ENCODE measurements at regions not wholly inside any gene's neighbourhood (a gene's known extent, or its start where the extent isn't known, plus 50 kb on each side); places are given as distances from the start of the nearest gene placed in this dataset.

GRCh38 chr2:200733713-200734198 is 78.0 kb upstream of the BZW1 start:
- Mint-ChIP-seq H3K9me3 (ENCODE audit: low read depth) (no peaks in the 10 kb centered on the region), H3K4me1 (ENCODE audit: low read depth) (peaks cover 14% of the 10 kb centered on the region), H3K36me3 (ENCODE audit: insufficient read depth) (no peaks in the 10 kb centered on the region), H3K27ac (no peak overlapping the region), H3K4me3 (ENCODE audit: low read depth) (no peak overlapping the region), H3K27me3 (peaks cover 11% of the 10 kb centered on the region)
- TF ChIP-seq, protein P1, sequence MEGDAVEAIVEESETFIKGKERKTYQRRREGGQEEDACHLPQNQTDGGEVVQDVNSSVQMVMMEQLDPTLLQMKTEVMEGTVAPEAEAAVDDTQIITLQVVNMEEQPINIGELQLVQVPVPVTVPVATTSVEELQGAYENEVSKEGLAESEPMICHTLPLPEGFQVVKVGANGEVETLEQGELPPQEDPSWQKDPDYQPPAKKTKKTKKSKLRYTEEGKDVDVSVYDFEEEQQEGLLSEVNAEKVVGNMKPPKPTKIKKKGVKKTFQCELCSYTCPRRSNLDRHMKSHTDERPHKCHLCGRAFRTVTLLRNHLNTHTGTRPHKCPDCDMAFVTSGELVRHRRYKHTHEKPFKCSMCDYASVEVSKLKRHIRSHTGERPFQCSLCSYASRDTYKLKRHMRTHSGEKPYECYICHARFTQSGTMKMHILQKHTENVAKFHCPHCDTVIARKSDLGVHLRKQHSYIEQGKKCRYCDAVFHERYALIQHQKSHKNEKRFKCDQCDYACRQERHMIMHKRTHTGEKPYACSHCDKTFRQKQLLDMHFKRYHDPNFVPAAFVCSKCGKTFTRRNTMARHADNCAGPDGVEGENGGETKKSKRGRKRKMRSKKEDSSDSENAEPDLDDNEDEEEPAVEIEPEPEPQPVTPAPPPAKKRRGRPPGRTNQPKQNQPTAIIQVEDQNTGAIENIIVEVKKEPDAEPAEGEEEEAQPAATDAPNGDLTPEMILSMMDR (IDR thresholded peaks at IDR 0.05; ENCODE audit: unreplicated experiment) = no peak
- DNase-seq (ENCODE audit: low spot score, unreplicated experiment) = no peak

GRCh38 chr2:200735061-200735460 is 76.6 kb upstream of the BZW1 start:
- TF ChIP-seq, protein P1 (IDR thresholded peaks at IDR 0.05; ENCODE audit: unreplicated experiment) = no peak
- Mint-ChIP-seq H3K27me3 (peaks cover 14% of the 10 kb centered on the region), H3K4me1 (ENCODE audit: low read depth) (peaks cover 18% of the 10 kb centered on the region), H3K4me3 (ENCODE audit: low read depth) (no peak overlapping the region), H3K36me3 (ENCODE audit: insufficient read depth) (no peaks in the 10 kb centered on the region), H3K27ac (no peak overlapping the region), H3K9me3 (ENCODE audit: low read depth) (no peaks in the 10 kb centered on the region)
- DNase-seq (ENCODE audit: low spot score, unreplicated experiment) = no peak

GRCh38 chr2:200736646-200737274 is 75.0 kb upstream of the BZW1 start:
- DNase-seq (ENCODE audit: low spot score, unreplicated experiment) = no peak
- H3K4me3 Mint-ChIP-seq (ENCODE audit: low read depth) = no peak overlapping the region

DNA sequence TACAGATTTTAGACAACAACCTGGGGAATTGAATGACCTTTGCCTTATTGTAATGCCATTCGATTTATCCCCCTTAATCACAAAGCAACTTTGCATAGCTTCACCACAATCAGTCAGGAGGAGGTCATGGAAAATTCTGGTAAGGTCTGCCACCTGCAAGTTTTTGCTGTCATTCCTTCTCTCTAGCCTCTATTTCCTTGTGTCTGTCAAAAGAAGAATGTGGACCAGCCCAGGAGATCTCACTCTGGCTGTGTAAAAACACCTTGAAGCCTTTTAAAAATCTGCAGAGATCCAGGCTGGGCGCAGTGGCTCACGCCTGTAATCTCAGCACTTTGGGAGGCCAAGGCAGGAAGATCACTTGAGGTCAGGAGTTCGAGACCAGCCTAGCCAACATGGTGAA is 74.1 kb upstream of the BZW1 start:
- Mint-ChIP-seq H3K36me3 (ENCODE audit: insufficient read depth) (no peaks in the 10 kb centered on the region), H3K4me1 (ENCODE audit: low read depth) (peaks cover 39% of the 10 kb centered on the region), H3K4me3 (ENCODE audit: low read depth) (no peak overlapping the region), H3K27me3 (peaks cover 7% of the 10 kb centered on the region), H3K27ac (no peak overlapping the region), H3K9me3 (ENCODE audit: low read depth) (no peaks in the 10 kb centered on the region)
- TF ChIP-seq, protein P1 (IDR thresholded peaks at IDR 0.05; ENCODE audit: unreplicated experiment) = no peak
- DNase-seq (ENCODE audit: low spot score, unreplicated experiment) = no peak

More at GRCh38 chr2:200736646-200737274, 75.0 kb upstream of the BZW1 start:
- Mint-ChIP-seq H3K9me3 (ENCODE audit: low read depth) (no peaks in the 10 kb centered on the region), H3K4me1 (ENCODE audit: low read depth) (peaks cover 33% of the 10 kb centered on the region), H3K36me3 (ENCODE audit: insufficient read depth) (no peaks in the 10 kb centered on the region), H3K27me3 (peaks cover 10% of the 10 kb centered on the region), H3K27ac (peak overlapping the region; percentile 34)
- TF ChIP-seq, protein P1 (IDR thresholded peaks at IDR 0.05; ENCODE audit: unreplicated experiment) = no peak

GRCh38 chr2:200738590-200738989 is 73.1 kb upstream of the BZW1 start:
- Mint-ChIP-seq H3K27ac (no peak overlapping the region), H3K36me3 (ENCODE audit: insufficient read depth) (no peaks in the 10 kb centered on the region), H3K4me3 (ENCODE audit: low read depth) (no peak overlapping the region), H3K9me3 (ENCODE audit: low read depth) (no peaks in the 10 kb centered on the region), H3K27me3 (peaks cover 3% of the 10 kb centered on the region), H3K4me1 (ENCODE audit: low read depth) (peaks cover 39% of the 10 kb centered on the region)
- no peak for DNase-seq (ENCODE audit: low spot score, unreplicated experiment)
- TF ChIP-seq, protein P1 (IDR thresholded peaks at IDR 0.05; ENCODE audit: unreplicated experiment) = no peak

Measured in progenitor cell of endocrine pancreas (in vitro differentiated cells).